ENCODE measurements at regions not wholly inside any gene's neighbourhood (a gene's known extent, or its start where the extent isn't known, plus 50 kb on each side); places are given as distances from the start of the nearest gene placed in this dataset.

DNA sequence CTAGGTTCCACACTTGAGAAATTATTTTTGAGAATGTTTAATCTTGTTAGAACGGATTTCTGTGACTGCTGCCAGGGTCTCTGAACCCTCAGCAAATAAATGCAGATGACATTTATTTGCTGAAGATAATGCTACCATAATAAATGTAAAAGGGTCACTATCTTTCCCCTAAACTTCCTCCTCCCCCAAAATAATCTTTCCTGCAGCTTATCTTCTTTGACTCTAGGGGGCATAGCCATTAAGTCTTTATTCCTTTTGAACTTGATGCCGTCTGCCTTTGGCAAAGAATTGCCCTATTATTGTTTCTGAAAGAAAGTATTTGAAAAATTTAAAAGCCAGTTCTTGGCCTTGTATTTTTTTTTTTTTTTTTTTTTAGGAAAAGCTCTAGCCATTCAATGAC lies 63.6 kb upstream of the ACSL3 start:
- in situ Hi-C loops (cut with HindIII; ENCODE audit: low sequenced_read_pairs) = no loop called here

DNA sequence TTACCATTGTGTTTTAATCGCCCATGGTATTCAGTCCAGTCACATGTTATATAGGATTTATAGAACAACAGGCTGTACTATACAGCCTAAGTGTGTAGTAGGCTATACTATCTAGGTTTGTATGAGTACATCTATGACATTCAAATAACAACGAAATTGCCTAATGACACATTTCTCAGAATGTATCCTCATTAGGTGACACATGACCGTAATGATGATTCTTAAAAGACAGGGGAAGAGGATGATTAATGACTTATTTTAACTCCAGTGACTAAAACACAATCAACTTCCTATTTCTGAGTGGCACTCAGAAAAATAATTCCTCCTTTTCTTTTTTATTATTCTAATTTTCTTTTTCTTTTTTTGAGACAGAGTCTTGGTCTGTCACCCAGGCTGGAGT lies 63.0 kb upstream of the ACSL3 start:
- in situ Hi-C loops (cut with HindIII; ENCODE audit: low sequenced_read_pairs) = no loop called here

DNA sequence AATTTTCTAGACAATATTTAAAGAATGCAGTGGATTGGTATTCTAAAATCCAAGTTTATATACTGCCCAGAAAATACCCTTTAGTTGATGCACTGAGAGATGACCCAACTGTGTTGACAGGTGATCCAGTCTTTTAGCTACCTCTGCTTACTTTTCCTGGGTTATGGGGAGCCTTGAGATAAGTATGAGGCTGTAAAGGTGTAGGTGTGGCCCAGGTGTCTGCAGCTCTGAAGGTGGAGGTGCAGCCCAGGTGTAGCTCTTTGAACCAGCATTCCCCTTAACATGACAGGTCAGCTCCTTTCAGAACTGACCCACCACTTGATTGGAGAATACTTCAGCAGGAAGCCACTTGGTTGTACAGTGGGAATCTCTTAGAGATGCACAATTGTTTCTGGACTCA lies 62.3 kb upstream of the ACSL3 start:
- in situ Hi-C loops (cut with HindIII; ENCODE audit: low sequenced_read_pairs) = no loop called here

GRCh38 chr2:222799262-222799918 lies 61.4 kb upstream of the ACSL3 start:
- in situ Hi-C loops (cut with HindIII; ENCODE audit: low sequenced_read_pairs) = no loop called here

- in situ Hi-C loops (cut with HindIII; ENCODE audit: low sequenced_read_pairs) = no loop called here
Measured at GRCh38 chr2:222802514-222803196, 58.2 kb upstream of the ACSL3 start.

DNA sequence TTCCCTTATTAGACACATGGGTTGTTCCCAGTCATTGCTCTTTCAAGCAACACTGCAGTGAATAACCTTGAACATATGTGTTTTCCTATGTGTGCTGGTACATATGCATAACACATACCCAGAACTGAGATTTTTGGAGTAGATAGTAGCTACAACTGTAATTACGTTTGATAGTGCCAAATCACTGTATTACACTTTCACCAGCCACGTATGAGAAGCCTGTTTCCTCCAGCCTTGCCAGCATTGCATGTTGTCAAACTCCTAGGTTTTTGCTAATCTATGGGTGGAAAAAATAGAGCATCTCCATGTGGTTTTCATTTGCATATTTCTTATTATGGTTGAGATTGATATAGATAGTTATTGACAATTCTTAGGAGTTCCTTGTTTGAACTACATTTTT lies 56.5 kb upstream of the ACSL3 start:
- in situ Hi-C loops (cut with HindIII; ENCODE audit: low sequenced_read_pairs) = no loop called here

GRCh38 chr2:222805591-222806304 lies 55.1 kb upstream of the ACSL3 start:
- in situ Hi-C loops (cut with HindIII; ENCODE audit: low sequenced_read_pairs) = no loop called here

DNA sequence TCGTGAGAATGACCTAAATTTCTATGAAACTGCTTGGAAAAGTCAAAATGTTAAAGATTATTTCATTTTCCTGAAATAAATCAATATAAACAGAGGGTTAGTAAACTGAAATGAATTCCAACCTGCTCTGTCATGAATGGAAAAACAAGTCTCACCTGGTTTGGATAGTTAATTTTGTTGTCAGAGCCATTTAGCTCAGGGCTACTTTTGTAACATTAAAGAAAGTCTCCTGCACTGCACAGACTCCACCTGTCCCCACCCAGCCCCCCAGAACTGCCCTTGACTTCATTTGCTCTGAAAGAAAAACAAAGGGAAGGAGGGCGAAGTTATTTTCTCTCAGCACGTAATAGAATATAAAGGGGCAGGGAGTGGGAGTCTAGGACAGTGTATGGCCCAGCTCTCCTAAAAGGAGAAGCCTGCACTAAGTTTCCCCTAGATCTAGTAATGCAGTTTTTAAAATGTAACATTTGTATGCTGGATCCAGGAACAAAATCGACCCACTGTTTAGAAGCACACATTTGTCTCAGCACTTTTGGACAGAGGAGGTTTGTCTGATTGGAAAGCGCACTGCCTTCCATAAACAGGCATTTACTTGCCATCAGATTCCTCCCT lies 54.2 kb upstream of the ACSL3 start:
- in situ Hi-C loops (cut with HindIII; ENCODE audit: low sequenced_read_pairs) = no loop called here

GRCh38 chr2:222807431-222807830 lies 53.4 kb upstream of the ACSL3 start:
- in situ Hi-C loops (cut with HindIII; ENCODE audit: low sequenced_read_pairs) = no loop called here

- in situ Hi-C loops (cut with HindIII; ENCODE audit: low sequenced_read_pairs) = no loop called here
Measured at GRCh38 chr2:222809582-222809981, 51.3 kb upstream of the ACSL3 start.

GRCh38 chr2:222810044-222810443 lies 50.8 kb upstream of the ACSL3 start:
- in situ Hi-C loops (cut with HindIII; ENCODE audit: low sequenced_read_pairs) = no loop called here

Measured in endothelial cell of hepatic sinusoid (primary cell).